GM20431 (cell line): ENCODE measurements at regions not wholly inside any gene's neighbourhood (a gene's known extent, or its start where the extent isn't known, plus 50 kb on each side); places are given as distances from the start of the nearest gene placed in this dataset.

ENCODE experiments used
- in situ Hi-C: fragments of 300-500 bp; cut with MseI, MboI; formaldehyde crosslinking; loops from one replicate; pipeline ENCODE4 v1.15.0; 2020; ENCODE audit warnings: low sequenced_read_pairs; ENCODE audit not compliant: unreplicated experiment

DNA sequence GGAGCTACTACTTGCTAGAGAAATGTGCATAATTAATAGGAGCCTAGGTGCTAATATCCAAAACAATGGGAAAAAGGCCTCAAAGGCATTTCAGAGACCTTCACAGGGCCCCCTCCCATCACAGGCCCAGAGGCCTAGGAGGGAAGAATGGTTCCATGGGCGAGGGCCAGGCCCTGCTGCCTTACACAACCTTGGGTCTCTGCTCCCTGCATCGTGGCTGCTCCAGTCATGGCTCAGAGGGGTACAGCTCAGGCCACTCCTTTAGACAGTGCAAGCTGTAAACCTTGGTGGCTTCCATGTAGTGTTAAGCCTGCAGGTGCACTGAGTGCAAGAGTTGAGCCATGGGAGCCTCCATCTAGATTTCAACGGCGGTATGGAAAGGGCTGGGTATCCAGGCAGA, 429.2 kb downstream of the FIGN start:
- in situ Hi-C loops, result no loop called here

DNA sequence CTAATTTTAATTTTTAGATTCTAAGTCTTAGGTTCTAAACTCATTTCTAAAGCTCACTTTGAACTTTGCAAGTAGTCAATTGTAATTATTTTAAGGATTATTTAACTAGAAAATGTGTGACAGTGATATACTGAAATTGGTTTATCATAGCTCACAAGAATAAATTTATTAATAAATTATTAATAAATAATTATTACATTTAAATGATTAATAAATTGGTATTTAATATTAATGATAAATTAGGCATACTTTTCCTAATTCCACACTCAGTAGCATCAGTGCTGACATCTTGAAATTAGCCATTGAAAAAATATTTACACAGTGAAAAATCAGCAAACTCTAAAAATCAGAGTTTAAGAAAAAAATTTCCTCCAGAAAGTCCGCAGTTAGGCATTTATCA, 433.7 kb downstream of the FIGN start:
- in situ Hi-C loops, result no loop called here

DNA sequence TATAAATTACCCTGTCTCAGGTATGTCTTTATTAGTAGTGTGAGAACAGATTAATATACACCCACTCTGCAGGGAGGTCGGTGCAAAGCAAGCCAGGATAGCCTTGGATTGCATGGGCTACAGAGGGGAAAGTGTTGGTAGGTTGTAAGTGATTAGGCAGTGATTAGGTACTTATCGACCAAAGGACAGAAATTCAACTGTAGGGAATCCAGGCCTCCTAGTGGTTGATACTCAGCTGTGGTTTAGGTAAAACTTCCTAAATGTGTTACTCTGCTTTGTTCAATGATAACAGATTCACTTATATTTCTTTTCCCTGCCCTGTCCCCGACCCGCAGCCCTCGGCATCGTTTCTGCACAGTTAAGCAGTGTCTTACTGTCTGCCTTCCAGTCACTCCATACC, 444.0 kb downstream of the FIGN start:
- in situ Hi-C loops, result no loop called here

DNA sequence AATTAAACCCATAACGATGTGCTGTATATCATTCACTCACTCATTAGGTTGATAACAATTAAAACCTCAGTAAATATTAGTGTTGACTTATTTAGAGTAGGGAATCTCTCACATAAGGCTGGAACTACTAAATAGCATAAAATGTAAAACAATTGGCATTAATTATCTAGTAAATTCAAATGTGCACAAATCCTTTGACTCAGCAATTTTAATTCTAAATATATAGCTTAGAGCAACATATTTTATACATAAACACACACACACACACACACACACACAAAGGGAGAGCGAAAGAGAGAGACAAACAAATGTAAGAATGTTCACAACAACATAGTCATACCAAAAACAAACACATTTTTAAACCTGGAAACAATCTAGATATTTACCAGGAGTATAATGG, 443.1 kb upstream of the KCNH7 start:
- in situ Hi-C loops, result no loop called here

DNA sequence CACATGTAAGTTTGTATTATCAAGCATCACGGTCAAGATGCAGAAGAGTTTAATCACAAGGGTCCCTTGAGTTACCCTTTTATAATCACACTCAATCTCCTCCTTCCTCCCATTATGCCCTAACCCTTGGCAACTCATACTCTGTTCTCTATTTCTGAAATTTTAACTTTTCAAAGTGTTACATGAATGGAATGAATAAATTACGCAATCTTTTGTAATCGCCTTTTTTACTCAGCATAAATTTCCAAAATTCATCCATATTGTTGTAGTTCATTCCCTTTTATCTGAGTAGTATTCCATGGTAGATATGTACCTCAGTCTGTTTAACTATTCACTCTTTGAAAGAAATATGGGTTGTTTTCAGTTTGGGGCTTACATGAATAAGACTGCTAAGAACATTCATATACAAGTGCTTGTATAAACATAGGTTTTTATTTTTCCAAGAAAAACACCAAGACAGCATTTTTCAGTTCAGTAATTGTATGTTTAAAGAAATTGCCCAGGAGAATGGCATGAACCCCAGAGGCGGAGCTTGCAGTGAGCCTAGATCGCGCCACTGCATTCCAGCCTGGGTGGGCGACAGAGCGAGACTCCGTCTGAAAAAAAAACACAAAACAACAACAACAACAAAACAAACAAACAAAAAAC, 430.9 kb upstream of the KCNH7 start:
- in situ Hi-C loops, result no loop called here

DNA sequence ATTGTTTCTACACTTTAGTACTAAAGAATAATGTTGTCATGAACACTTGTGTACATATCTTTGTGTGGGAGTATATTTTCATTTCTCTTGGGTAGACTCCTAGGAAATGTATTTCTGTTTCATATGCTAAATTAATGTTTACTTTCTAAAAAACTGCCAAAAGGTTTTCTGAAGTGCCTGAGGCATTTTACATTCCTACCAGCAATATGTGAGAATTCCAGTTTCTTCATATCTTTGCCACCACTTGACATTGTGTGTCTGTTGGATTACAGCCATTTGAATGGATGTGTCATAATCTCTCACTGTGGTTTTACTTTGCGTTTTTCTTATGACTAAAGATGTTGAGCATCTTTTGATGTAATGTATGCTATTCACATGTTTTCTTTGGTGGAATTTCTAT, 428.2 kb upstream of the KCNH7 start:
- in situ Hi-C loops, result no loop called here

DNA sequence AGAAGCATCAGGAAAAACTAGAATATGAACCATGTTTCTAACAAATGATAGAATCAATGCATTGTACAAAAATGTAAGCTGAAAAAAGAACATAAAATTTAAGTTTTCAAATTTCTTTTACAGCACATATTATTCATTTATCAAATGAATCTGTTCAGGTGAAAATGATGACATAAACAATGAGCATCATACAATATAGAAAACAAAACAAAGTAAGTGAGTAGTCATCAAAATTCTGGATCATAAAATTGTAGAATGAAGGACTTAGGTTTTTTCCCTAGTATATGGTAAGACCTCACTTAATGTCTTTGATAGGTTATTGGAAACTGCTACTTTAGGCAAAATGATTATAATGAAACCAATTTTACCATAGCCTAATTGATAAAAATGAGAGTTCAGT, 427.0 kb upstream of the KCNH7 start:
- in situ Hi-C loops, result no loop called here

DNA sequence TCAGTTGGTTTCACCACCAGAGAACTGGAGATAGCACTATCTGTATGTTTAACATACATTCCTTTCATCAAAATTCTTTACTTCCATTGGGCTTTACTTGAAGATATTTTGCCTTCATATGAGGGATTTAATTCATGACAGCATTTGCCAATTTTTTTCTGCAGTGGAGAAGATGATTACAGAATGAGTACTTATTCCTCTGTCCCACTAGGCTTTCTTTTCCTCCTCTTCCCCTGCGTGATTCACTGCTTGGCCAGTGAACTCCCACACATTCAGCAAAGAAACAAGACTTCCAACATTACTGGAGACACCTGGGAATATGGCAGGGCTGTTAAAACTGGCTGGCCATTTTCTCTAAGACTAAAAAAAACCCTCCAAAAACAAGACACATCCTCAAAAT, 425.8 kb upstream of the KCNH7 start:
- in situ Hi-C loops, result no loop called here

DNA sequence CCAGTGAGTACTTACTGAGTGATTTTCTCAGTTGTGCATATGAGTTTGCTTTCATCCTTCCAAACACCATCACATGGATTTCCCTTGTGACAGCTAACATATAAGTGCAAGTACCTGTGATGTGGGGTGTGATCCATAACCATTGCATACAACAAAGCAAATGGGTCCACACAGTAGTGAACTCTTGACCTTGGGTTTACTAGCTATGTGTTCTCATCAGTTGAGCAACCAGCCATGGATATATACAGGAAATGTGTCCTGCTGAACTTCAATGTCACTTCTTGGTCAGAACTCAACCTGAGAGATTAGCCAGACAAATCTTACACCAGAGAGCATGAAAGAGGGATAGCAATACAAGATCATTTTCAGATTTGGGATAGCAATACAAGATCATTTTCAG, 420.9 kb upstream of the KCNH7 start:
- in situ Hi-C loops, result no loop called here

DNA sequence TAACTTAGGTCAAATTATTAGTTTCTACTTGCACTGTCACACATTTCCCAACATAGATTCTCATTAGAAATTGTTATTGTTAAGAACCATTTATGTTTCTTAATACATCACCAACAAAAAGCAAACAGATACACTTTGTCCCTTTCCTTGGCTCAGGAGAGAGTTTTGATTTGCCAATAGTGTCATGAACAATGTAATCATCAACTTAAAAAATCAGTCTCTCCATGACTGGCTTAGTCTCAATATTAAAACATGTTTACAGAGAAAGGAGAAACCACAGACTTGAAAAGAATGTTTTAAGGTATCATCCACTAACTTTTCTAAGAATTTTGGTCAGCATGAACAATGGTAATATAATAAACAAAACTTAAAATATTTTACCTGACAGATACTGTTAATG, 416.5 kb upstream of the KCNH7 start:
- in situ Hi-C loops, result no loop called here

DNA sequence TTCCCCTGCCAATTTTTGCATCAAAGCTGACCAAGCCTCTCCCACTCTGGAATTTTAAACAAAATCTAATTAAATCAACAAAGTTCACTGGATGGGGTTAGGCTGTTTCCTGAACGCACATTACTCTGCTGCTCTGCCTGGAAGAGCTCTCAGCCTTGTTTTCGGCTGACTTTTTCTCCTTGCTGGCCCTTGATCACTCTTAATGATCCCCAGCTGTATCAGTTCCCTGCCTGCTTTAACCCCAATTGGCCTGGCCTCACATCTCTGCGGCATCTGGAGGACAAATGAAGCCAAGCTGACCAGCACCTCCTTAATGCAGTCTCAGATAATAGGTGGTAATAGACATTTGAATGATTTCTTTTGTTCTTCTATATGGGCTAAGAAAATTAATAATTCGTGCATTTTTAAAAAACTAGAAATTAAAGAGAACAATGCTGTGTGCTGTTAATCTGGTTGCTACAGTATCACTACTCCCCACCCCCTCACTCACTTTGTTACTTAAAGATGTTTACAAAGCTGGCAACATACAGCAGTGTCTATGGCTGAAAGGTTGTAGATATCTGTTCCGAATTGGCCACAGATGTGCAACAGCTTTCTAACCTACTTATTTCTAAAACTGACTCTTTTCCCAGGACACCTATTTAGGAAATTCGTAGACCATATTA, 415.2 kb upstream of the KCNH7 start:
- in situ Hi-C loops, result no loop called here

DNA sequence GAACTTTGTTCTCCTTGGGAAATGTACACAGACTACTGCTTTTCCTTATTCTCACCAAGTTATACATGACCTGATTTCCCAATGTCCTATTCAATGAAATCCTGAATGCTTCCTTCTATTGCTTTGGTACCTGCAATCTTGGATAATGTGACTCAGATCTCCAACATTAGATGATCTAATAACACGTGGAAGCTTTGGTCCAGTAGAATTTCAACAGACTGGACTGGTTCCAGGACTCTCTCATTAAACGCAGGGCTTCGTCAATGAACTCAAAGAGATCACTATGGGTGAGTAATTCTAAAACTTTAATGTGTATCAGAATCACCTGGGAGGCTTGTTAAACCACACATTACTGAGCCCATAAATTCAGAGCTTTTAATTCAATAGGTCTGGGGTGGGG, 413.6 kb upstream of the KCNH7 start:
- in situ Hi-C loops, result no loop called here

DNA sequence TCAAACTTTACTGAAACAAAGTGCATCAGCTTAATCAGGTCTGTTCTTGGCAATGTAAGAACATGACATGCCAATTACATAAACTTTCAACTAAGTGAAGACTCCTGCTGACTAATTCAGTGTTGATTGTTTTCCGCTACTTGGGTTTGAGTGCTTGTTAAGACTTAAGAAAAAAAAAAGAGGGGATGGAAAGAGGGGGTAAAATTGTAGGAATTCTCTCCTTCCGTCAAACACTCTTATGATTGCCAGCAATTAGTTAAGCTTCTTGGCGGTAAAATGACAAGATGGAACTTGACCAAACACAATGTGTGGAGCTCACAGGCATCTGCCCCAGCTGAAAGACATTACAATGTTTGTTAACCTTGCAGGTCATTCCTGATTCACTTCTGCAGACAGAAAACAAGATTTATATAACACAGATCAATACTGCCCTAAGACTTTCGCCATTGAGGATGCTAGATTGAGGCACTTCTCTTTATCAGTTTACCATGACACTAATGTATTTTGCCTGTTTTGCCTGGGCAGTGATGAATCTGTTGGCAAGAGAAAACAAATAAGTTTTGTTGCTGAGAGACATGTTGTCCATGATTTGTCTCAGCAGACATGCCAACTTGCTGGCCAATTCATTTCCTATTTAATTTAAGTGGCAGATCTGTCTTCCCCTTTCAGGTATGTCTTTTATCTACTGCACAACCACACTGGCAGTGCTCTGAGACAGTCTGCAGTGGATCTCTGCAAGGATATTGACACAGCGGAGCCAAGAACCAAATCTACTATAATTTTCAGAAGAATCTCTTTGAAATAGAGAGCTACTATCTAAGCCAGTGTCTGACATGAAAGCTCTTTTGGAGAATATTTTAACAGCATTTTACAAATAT, 410.0 kb upstream of the KCNH7 start:
- in situ Hi-C loops, result no loop called here

DNA sequence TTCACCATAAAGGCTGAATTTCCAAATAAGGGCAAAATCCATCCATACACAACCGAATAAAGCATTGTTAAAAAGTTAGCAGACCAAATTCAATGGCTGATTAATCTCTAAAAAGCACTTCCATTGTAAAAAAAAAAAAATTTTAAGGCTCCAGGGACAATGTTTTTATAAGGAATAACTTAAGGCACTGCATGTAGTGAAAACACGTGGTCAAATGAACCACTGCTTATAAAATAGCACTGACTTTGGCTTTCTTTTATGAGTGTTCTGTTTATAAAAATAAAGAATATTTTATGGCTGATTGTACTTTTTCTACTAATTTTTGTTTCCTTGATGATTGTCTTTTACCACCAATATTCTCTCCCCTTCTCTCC, 409.3 kb upstream of the KCNH7 start:
- in situ Hi-C loops, result no loop called here

DNA sequence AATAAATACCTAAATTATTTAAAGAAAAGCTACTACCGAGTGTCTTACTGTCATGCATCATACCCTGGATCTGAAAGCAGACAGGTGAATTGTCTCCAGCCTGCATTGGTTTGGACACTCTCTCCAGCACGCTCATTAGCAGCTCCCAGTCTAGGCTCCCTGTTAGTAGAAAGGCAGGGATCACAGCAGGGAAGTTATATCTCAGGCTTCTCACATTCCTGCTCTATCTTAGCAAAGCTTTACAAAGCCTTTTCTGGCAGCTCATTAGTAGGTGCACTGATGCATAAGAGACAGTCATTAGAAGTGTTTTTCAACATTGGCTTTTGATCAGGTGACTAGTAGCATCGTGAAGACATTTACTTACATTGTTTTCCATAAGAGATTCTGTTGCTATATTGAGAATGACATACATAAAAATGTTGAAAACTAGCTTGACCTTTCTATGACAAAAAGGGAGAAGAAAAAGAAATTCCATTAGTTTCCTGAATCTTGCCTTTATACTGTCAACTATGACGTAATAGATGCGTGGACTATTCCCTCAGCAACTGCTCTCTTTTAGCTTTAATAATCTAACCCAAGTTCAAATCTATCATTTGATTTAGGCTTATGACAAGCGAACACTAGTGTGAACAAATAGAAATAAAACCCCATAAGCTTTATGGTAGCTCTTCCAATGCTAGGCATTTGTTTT, 408.7 kb upstream of the KCNH7 start:
- in situ Hi-C loops, result no loop called here

DNA sequence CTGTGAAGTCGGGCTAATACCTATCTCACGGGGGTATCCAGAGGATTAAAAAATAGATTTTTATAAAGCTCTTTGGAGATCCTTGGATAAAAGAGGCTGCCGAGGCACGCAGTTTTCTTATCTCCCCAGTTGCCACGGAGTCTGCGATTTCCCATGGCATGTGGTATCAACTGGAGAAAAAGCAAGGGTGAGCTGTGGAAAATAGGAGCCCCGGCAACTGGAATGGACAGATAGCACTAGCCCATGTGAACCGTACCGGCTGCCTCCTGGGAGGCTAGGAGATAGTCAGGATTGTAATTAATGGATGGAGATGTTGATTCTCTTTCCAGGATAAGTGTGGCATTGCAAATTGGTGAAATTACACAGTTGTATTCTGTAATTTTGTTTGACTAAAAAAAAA, 407.6 kb upstream of the KCNH7 start:
- in situ Hi-C loops, result no loop called here

DNA sequence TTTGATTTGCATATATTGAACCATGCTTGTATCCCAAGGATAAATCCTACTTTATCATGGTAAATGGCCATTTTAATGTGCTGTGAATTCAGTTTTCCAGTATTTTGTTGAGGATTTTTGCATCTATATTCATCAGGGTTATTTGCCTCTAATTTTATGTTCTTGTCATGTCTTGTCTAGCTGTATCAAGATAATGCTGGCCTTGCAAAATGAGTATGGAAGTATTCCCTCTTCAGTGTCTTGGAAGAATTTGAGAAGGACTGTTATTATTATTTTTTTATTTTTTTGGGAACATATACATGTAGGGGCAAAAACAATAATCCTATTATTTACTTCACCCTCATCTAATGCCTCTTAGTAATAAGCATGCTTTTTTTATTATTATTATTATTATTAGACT, 398.0 kb upstream of the KCNH7 start:
- in situ Hi-C loops, result no loop called here

DNA sequence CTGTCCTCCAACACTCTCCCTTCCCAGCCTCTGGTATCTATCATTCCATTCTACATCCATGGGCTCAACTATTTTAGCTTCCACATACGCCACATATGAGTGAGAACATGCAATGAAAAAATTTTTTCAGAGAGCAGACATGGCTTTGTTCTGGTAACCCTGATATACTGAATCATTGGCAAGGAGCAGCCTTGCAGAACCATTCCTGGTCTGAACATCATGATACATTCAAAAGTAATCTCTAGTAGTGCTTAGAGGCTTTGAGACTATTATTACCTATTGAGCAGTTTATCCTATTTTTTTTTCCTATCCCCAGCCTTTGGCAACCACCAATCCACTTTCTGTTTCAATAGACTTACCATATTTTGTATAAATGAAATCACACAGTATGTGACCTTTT, 393.1 kb upstream of the KCNH7 start:
- in situ Hi-C loops, result no loop called here

DNA sequence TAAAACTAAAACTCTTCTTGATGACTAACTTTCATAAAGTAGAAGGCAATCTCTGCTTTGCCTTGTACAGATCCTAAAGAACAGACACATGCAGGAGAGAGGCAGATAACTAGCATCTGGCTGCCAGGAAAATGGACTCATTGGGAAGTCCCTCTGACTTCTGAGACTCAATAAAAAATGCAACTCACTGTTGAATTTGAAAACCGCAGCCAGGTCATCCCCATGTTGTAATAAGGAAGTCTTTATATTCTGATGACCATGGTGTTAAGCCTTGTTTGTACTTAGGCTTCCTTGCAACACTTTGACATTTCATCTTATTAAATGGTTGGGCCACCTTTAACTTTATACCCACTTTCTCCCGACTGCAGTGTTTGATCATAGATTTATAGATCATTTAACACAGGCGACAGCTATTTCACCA, 375.1 kb upstream of the KCNH7 start:
- in situ Hi-C loops, result no loop called here

DNA sequence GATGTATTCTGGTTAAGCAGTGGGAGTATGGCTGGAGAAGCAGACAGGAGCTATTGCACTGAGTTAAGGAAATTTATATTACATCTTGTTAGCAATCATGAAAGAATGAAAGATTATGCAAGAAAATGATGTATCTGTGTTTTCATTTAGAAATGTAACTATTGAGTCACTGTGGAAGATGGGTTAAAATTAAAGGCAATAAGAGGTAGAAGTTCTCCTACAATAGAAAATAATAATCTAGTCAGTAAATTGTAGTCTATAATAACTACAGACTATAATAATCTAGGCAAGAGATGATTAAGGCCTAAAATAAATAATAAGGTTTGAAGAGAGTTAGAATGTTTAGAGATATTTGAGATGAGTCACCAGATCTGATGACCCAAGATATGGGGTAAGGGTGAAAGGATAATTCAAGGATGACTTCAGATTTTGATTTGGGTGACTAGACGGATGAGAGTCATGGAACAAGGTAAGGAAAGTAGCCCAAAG, 371.9 kb upstream of the KCNH7 start:
- in situ Hi-C loops, result no loop called here
